Left cardiac atrium (tissue), 4 donors: ENCODE measurements at regions not wholly inside any gene's neighbourhood (a gene's known extent, or its start where the extent isn't known, plus 50 kb on each side); places are given as distances from the start of the nearest gene placed in this dataset.

Source experiments
- ATAC-seq, 2 donors: fragments of 200-7000 bp; cut with Tn5 transposase; one replicate each; pipeline ENCODE4 v1.9.1; 2020; ENCODE audit warnings: mild to moderate bottlenecking in 2 of 2, moderate library complexity in 2 of 2
- DNase-seq: peaks from one replicate; pipeline ENCODE4 v3.0.0-alpha.2; 2020
- intact Hi-C, 2 donors: fragments of 100-400 bp; cut with DNase I; formaldehyde crosslinking; loops; one replicate each; pipeline versions ENCODE4 v1.14.1 to v1.15.1; 2022 to 2023
- donor health status: DM: no; HTN: yes; CAD: no.
- donor health status: DM: no; HTN: yes; CAD: no; lungs with severe emphysema.
- donor health status: DM: yes; HTN: yes; CAD: no.
- donor health status: Dilated cardiomyopathy.

DNA sequence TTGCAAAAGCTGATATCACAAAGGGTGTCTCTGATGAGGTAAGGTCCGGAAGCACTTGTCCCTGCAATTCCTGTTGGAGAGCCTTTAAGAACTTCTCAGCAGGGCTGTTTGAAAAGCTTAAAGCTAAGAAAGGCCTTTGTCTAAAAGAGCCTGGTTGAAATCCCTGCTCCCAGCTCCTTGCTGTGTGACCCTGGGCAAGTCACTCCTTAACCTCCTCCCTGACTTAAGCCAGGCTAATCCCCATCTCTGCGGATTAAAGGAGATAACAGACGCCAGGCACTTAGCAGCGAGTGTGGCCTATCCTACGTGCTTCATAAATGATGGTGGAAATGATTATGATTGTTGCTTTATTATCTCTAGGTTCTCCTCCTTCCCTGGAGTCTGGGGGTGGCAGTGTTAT lies 368.0 kb upstream of the RBFOX1 start:
- ATAC-seq (no peak), DNase-seq (no peak)
- intact Hi-C loops: no loop called here

GRCh38 chr16:6961704-6962103 lies 370.9 kb upstream of the RBFOX1 start:
- DNase-seq: no peak
- intact Hi-C loops: no loop called here
- ATAC-seq: no peak

DNA sequence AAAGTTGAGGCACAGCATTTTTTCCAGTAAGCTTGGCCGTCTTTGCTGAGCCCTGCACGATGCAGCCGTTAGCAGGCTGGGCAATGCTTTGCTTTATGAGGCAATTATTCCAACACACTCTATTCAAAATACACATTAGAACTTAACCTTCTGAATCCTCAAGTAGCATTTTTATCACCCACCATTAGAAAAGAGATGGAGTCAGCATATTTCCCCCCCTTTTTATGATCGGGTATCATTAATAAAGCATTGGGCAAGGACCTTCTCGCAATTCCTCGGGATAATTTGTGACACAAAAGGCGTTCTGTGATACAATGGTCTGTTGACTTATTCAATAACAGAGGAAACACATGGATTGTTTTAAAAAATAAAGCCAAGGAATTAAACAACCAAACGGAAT lies 374.5 kb upstream of the RBFOX1 start:
- DNase-seq (no peak), ATAC-seq (no peak)
- intact Hi-C loops: no loop called here

DNA sequence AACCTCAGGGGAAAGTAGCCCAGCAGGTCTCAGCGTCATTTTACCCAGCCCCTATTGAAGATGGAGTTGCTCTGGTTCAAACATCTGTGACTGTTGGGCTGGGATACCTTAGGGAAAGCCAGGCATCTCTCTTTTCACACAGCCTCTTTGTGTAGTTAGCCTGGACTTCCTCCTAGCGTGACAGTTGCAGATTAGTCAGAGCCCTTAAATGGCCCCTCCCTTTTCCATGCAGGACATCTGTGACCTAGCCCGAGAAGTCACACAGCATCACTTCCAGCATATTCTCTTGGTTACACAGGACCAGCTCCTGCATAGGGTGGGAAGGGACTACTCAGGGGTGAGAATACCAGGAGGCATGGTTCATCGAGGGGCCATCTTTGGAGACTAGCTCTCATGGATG lies 375.0 kb upstream of the RBFOX1 start:
- no peak for DNase-seq
- intact Hi-C loops: no loop called here
- ATAC-seq: no peak

DNA sequence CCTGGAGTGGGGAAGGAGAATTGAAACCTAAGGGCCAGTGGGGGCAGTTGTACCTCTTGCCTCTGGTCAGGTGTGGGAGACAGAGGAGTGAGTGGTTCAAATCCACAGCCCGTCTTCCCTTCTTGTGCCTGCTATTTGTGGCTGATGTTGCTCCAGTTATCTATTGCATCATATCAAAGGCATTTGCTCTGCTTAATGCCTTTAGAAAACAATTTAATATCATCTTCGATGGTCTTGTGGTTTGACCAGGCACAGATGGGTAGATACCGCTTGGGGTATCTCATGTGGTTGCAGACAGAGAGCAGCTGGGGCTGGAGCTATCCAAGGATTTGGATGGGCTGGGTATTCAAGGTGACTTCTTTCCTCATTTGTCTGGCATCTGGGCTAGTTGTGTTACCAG lies 376.1 kb upstream of the RBFOX1 start:
- DNase-seq (no peak), ATAC-seq (no peak)
- intact Hi-C loops: no loop called here

GRCh38 chr16:6955303-6955702 lies 377.3 kb upstream of the RBFOX1 start:
- ATAC-seq (no peak), DNase-seq (no peak)
- intact Hi-C loops: no loop called here

DNA sequence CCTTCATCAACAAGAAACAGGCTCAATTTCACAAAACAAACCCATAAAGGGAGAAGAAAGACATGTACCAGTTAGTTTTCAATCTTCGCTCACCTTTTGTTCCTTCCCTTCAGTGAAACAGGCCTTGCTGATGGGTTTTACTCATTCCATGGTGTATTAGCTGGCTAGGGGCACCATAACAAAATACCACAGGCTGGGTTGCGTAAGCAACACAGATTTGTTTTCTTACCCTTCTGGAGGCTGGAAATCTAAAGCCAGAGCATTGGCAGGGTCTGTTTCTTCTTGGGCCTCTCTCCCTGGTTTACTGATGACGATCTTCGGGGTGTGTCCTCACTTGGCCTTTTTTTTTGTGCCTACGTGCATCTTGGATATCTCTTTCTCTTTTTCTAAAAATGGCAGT lies 383.4 kb upstream of the RBFOX1 start:
- no peak for DNase-seq
- no peak for ATAC-seq
- intact Hi-C loops: no loop called here

- intact Hi-C loops: no loop called here
- ATAC-seq (no peak), DNase-seq (no peak)
Observed at GRCh38 chr16:6947291-6947690, 385.4 kb upstream of the RBFOX1 start.

GRCh38 chr16:6946802-6947201 lies 385.8 kb upstream of the RBFOX1 start:
- DNase-seq (no peak), ATAC-seq (no peak)
- intact Hi-C loops: no loop called here

DNA sequence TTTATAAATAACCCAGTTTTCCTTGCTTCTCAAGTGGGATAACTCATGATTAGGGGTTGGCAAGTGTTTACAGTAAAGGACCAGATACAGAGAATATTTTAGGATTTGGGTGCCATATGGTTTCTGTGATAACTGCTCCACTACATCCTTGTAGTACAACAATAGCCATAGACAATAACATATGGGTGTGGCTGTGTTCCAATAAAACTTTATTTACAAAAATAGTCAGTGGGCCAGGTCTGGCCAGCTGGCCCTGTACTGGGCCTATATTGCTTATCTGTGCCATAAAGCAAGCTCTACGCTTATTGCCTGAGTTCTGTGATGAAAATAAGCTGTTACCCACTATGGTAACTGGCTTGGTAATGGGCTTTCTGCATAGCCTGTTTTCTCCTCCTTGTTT lies 386.5 kb upstream of the RBFOX1 start:
- no peak for ATAC-seq
- intact Hi-C loops: no loop called here
- no peak for DNase-seq

DNA sequence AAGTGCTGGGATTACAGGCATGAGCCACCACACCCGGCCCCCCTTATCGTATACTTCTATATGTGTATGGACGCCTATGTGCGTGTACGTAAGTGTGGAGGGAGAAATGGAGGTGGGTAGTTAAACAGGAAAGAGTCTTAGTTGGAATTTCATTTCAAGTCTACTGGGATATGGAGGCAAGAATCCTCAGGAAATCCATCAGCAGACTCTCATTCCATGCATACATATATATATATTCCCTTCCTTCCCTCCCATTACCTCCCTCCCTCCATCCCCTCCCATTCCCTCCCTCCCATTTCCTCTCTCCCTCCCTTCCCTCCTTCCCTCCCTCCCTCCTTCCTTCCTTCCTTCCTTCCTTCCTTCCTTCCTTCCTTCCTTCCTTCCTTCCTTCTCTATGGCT lies 391.7 kb upstream of the RBFOX1 start:
- intact Hi-C loops: no loop called here
- ATAC-seq (no peak), DNase-seq (no peak)

DNA sequence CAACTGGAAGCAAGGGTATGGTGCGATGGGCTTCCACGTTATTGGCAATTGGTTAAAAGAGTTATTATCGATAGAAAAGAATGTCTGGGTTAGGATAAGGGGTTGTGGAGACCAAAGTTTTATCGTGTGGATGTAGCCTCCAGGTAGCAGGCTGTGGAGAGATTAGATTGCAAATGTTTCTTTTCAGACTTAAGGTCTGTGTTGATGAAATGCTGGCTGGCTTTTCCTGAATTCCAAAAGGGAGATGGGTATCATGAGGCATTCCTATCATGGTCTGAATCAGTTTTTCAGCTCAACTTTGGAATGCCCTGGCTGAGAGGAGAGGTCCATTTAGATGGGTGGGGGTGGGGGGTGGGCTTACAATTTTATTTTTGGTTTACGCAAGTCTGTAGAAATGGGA lies 395.0 kb upstream of the RBFOX1 start:
- no peak for DNase-seq
- intact Hi-C loops: no loop called here
- no peak for ATAC-seq

DNA sequence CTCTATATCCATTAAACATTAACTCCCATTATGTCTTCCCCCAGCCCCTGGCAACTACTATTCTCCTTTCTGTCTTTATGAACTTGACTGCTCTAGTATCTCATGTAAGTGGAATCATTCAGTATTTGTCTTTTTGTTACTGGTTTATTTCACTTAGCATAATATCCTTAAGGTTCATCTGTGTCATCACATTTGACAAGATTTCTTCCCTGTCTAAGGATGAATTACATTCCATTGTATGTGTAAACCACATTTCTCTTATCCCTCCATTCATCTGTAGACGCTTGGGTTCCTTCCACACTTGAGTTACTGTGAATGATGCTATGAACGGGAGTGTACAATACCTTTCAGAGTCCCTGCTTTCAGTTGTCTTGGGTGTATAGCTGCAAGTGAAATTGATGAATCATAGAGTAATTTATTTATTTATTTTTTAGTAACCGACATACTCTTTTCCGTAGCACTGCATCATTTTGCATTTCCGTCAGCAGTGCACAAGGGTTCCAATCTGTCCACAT lies 399.7 kb upstream of the RBFOX1 start:
- ATAC-seq (no peak), DNase-seq (no peak)
- intact Hi-C loops: no loop called here

DNA sequence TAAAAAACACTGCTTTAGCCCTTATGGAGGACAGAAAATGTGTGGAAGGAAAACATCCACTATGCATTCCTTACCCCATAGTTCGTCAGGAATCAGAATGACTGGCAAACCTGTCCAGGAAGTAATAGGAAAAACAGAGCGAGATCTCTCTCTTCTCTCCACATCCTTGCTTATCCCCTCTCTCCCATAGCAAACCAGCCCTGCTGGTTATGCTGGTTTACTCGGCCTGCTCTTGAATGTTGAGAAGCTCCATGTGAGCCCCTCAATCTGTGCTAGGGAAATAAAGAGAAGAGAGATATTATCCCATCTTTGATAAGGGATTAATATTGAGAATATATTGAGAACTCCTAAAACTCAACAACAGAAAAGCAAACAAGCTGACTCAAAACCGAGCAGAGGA lies 402.8 kb upstream of the RBFOX1 start:
- ATAC-seq (no peak), DNase-seq (no peak)
- intact Hi-C loops: no loop called here

- intact Hi-C loops: no loop called here
- DNase-seq (no peak), ATAC-seq (no peak)
Observed at GRCh38 chr16:6926762-6927161, 405.9 kb upstream of the RBFOX1 start.

DNA sequence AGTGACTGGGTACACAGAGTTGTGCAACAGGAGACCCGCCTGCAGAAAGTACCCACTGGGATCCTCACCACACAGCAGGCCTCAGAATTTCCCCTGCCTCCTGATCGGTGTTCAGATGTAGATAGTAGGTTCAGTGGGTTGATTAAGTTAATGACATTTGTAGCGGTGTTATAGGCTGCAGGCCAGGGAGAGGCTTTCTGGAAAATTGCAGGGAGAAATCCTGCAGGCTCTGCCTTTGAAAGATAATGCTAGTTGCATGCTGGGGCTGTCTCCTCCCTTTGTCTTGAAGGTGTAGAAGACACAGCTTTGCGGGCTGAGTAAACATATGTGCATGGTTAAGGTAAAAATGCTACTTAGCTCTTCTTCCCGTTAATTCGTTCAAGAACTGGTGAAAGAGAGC lies 406.3 kb upstream of the RBFOX1 start:
- ATAC-seq (no peak), DNase-seq (no peak)
- intact Hi-C loops: no loop called here

- intact Hi-C loops: no loop called here
- no peak for ATAC-seq
- no peak for DNase-seq
Observed at GRCh38 chr16:6918646-6919045, 414.0 kb upstream of the RBFOX1 start.

DNA sequence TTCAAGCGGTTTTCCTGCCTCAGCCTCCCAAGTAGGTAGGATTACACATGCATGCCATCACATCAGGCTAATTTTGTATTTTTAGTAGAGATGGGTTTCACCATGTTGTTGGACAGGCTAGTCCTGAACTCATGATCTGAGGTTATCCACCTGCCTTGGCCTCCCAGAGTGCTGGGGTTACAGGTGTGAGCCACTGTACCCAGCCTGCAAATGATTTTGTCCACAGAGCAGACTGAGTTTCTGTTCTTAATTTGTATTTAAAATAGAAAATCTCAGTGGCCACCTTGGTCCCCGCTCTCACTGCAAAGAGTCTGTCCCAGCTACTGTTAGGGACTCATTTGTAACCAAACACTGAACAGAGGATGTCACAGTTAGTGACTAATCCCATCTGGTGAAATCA lies 415.7 kb upstream of the RBFOX1 start:
- DNase-seq: no peak
- no peak for ATAC-seq
- intact Hi-C loops: no loop called here

DNA sequence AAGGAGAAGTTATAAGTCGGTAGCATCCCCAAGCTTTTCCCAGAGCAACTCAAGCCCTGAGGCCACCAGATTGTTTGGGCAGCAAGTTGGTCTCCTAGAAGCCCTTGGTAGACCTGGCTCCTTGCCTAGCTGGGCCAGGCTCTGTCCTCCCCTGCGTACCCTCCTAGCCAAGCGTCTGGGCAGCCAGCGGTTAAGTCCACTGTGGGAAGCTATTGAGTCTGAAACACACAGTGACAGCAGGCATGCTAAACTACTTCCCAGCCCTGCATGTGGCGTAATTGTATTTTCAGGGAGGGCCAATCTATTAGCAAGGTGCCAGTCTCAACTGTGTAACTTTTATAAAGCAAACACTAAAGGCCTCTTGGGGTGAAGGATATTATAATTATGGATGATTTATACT lies 419.1 kb upstream of the RBFOX1 start:
- DNase-seq (no peak), ATAC-seq (no peak)
- intact Hi-C loops: no loop called here

GRCh38 chr16:6910301-6910700 lies 422.3 kb upstream of the RBFOX1 start:
- DNase-seq (no peak), ATAC-seq (no peak)
- intact Hi-C loops: no loop called here

- DNase-seq: no peak
- no peak for ATAC-seq
- intact Hi-C loops: no loop called here
Observed at GRCh38 chr16:6905601-6906000, 427.0 kb upstream of the RBFOX1 start.

GRCh38 chr16:6903671-6904070 lies 429.0 kb upstream of the RBFOX1 start:
- DNase-seq: no peak
- ATAC-seq: no peak
- intact Hi-C loops: no loop called here
